GM19035 (cell line): ENCODE measurements at regions not wholly inside any gene's neighbourhood (a gene's known extent, or its start where the extent isn't known, plus 50 kb on each side); places are given as distances from the start of the nearest gene placed in this dataset.
"Not testable (repeated sequence)": the region's sequence is repeated elsewhere in the genome, so short reads cannot be mapped to it uniquely, and the experiment has no call there.

Source experiments
- ATAC-seq: cut with Tn5 transposase; IDR thresholded peaks from one replicate; pipeline ENCODE4 v1.9.1; 2021; ENCODE audit not compliant: unreplicated experiment

GRCh38 chrX:64853424-64853823 lies 122.8 kb downstream of the ZC4H2 start:
- no peak for ATAC-seq

GRCh38 chrX:64850371-64851082 lies 125.7 kb downstream of the ZC4H2 start:
- ATAC-seq = peak; percentile 58

GRCh38 chrX:64843224-64843623 lies 133.0 kb downstream of the ZC4H2 start:
- ATAC-seq = no peak

- ATAC-seq = peak; percentile 97
Measured at GRCh38 chrX:64842492-64842891, 133.8 kb downstream of the ZC4H2 start.

- ATAC-seq = no peak
Measured at GRCh38 chrX:64805683-64806082, 170.6 kb downstream of the ZC4H2 start.

GRCh38 chrX:64792598-64793337 lies 183.5 kb downstream of the ZC4H2 start:
- ATAC-seq = no peak

- ATAC-seq = no peak
Measured at GRCh38 chrX:64782923-64783322, 193.3 kb downstream of the ZC4H2 start.

GRCh38 chrX:64758047-64758446 lies 218.2 kb downstream of the ZC4H2 start:
- ATAC-seq = no peak

- ATAC-seq = no peak
Measured at GRCh38 chrX:64739792-64740378, 236.4 kb downstream of the ZC4H2 start.

- no peak for ATAC-seq
Measured at GRCh38 chrX:64698317-64698716, 277.9 kb downstream of the ZC4H2 start.

- ATAC-seq = not testable (repeated sequence)
Measured at GRCh38 chrX:64695372-64695771, 280.9 kb downstream of the ZC4H2 start.

- ATAC-seq = no peak
Measured at GRCh38 chrX:64662876-64663275, 267.6 kb upstream of the MTMR8 start.

GRCh38 chrX:64657229-64657628 lies 262.0 kb upstream of the MTMR8 start:
- ATAC-seq = not testable (repeated sequence)

GRCh38 chrX:64642482-64642881 lies 247.2 kb upstream of the MTMR8 start:
- no peak for ATAC-seq
